HEK293 (cell line): ENCODE measurements at regions not wholly inside any gene's neighbourhood (a gene's known extent, or its start where the extent isn't known, plus 50 kb on each side); places are given as distances from the start of the nearest gene placed in this dataset.

Experiments used
- CTCF ChIA-PET: fragments of 350-600 bp; formaldehyde crosslinking; extraction: SDS; loops from one replicate; lab custom pipeline; 2021; ENCODE audit warnings: antibody characterized with exemption; lab: Yijun Ruan, JAX
- POLR2A ChIA-PET: fragments of 300-600 bp; formaldehyde crosslinking; extraction: SDS; loops from one replicate; lab custom pipeline; 2020; ENCODE audit warnings: antibody characterized with exemption, inconsistent platforms; lab: Yijun Ruan, JAX
- H3K27ac ChIP-seq: fragments of 200-500 bp; sonication (Bioruptor generic); 2 replicates; pipeline ENCODE4 v1.5.1; 2014; ENCODE audit warnings: low read depth, low read length, control low read depth, inconsistent platforms; ENCODE audit errors: extremely low read depth
- H3K36me3 ChIP-seq, 2 experiments: fragments of 200-500 bp in 1 of 2; sonication (Bioruptor generic) in 1 of 2; 1 replicate in 1 of 2; 2 replicates in 1 of 2; pipeline ENCODE4 v1.5.1; 2014 to 2017; ENCODE audit warnings: inconsistent platforms in 2 of 2, low read length in 2 of 2; ENCODE audit not compliant: control insufficient read depth in 2 of 2, insufficient read depth in 1 of 2
- H3K4me1 ChIP-seq: fragments of 200-500 bp; sonication (Bioruptor generic); 2 replicates; pipeline ENCODE4 v1.5.1; 2014; ENCODE audit warnings: mild to moderate bottlenecking, low read length, inconsistent platforms; ENCODE audit not compliant: control insufficient read depth, insufficient read depth
- H3K4me3 ChIP-seq: 2 replicates; pipeline ENCODE4 v1.5.1; 2011; ENCODE audit warnings: low read depth, mild to moderate bottlenecking, control low read depth, low read length, moderate library complexity
- H3K9me3 ChIP-seq: fragments of 200-500 bp; sonication (Bioruptor generic); 2 replicates; pipeline ENCODE4 v1.5.1; 2014; ENCODE audit warnings: low read depth, low read length, inconsistent platforms; ENCODE audit not compliant: control insufficient read depth, insufficient read depth
- HOXC10 ChIP-seq: sonication (generic); formaldehyde crosslinking; IDR thresholded peaks from 2 replicates; pipeline ENCODE4 v1.8.1; 2023; ENCODE audit warnings: mild to moderate bottlenecking, missing genetic modification reagents
- HOXD13 ChIP-seq: sonication (generic); formaldehyde crosslinking; IDR thresholded peaks from 2 replicates; pipeline ENCODE4 v1.8.0; 2022; ENCODE audit warnings: missing genetic modification reagents, borderline replicate concordance
- KLF1 ChIP-seq: fragments of 450-650 bp; formaldehyde crosslinking; IDR thresholded peaks from 2 replicates; pipeline ENCODE4 v1.5.1; 2016; ENCODE audit warnings: missing biosample characterization, missing genetic modification characterization
- KLF17 ChIP-seq: fragments of 450-650 bp; formaldehyde crosslinking; IDR thresholded peaks from 2 replicates; pipeline ENCODE4 v1.5.1; 2016; ENCODE audit warnings: missing biosample characterization, missing genetic modification characterization
- KLF7 ChIP-seq: fragments of 450-650 bp; formaldehyde crosslinking; IDR thresholded peaks from 2 replicates; pipeline ENCODE4 v1.5.1; 2016; ENCODE audit warnings: missing biosample characterization, missing genetic modification characterization, borderline replicate concordance
- OSR2 ChIP-seq: fragments of 450-650 bp; formaldehyde crosslinking; IDR thresholded peaks from 2 replicates; pipeline ENCODE4 v1.5.1; 2016; ENCODE audit warnings: missing biosample characterization, missing genetic modification characterization
- PATZ1 ChIP-seq: fragments of 450-650 bp; formaldehyde crosslinking; IDR thresholded peaks from 2 replicates; pipeline ENCODE4 v1.5.1; 2016; ENCODE audit warnings: missing biosample characterization, missing genetic modification characterization
- SP3 ChIP-seq: fragments of 450-650 bp; formaldehyde crosslinking; IDR thresholded peaks from 2 replicates; pipeline ENCODE4 v1.5.1; 2016; ENCODE audit warnings: missing biosample characterization, missing genetic modification characterization
- ZFHX2 ChIP-seq: fragments of 450-650 bp; formaldehyde crosslinking; conservative IDR thresholded peaks from 2 replicates; pipeline ENCODE4 v1.5.1; 2016; ENCODE audit warnings: missing biosample characterization, missing genetic modification characterization
- ZNF114 ChIP-seq: fragments of 450-650 bp; formaldehyde crosslinking; IDR thresholded peaks from 2 replicates; pipeline ENCODE4 v1.5.0; 2017; ENCODE audit warnings: missing biosample characterization, missing genetic modification characterization
- ZNF121 ChIP-seq: fragments of 450-650 bp; formaldehyde crosslinking; IDR thresholded peaks from 2 replicates; pipeline ENCODE4 v1.5.1; 2016; ENCODE audit warnings: missing biosample characterization, missing genetic modification characterization
- ZNF16 ChIP-seq: fragments of 450-650 bp; formaldehyde crosslinking; IDR thresholded peaks from 2 replicates; pipeline ENCODE4 v1.5.1; 2016; ENCODE audit warnings: low read depth, missing biosample characterization, missing genetic modification characterization
- ZNF37A ChIP-seq: fragments of 450-650 bp; IDR thresholded peaks from 2 replicates; pipeline ENCODE4 v1.5.1; 2018; ENCODE audit warnings: missing biosample characterization, missing genetic modification characterization
- ZNF394 ChIP-seq: fragments of 450-650 bp; formaldehyde crosslinking; IDR thresholded peaks from 2 replicates; pipeline ENCODE4 v1.5.1; 2016; ENCODE audit warnings: missing biosample characterization, missing genetic modification characterization, mild to moderate bottlenecking, moderate library complexity, borderline replicate concordance
- ZNF404 ChIP-seq: fragments of 450-650 bp; formaldehyde crosslinking; IDR thresholded peaks from 2 replicates; pipeline ENCODE4 v1.5.1; 2017; ENCODE audit warnings: missing biosample characterization, missing genetic modification characterization
- ZNF530 ChIP-seq: fragments of 450-650 bp; formaldehyde crosslinking; IDR thresholded peaks from 2 replicates; pipeline ENCODE4 v1.5.1; 2016; ENCODE audit warnings: low read depth, missing biosample characterization, missing genetic modification characterization
- ZNF548 ChIP-seq: fragments of 450-650 bp; formaldehyde crosslinking; IDR thresholded peaks from 2 replicates; pipeline ENCODE4 v1.5.1; 2016; ENCODE audit warnings: missing biosample characterization, missing genetic modification characterization
- ZNF555 ChIP-seq: fragments of 450-650 bp; formaldehyde crosslinking; conservative IDR thresholded peaks from 2 replicates; pipeline ENCODE4 v1.5.1; 2017; ENCODE audit warnings: missing biosample characterization, mild to moderate bottlenecking, missing genetic modification characterization, inconsistent platforms
- ZNF561 ChIP-seq: fragments of 450-650 bp; IDR thresholded peaks from 2 replicates; pipeline ENCODE4 v1.5.1; 2018; ENCODE audit warnings: missing biosample characterization, missing genetic modification characterization, borderline replicate concordance
- ZNF600 ChIP-seq: fragments of 450-650 bp; formaldehyde crosslinking; IDR thresholded peaks from 2 replicates; pipeline ENCODE4 v1.5.1; 2016; ENCODE audit warnings: missing biosample characterization, missing genetic modification characterization
- ZNF677 ChIP-seq: fragments of 450-650 bp; IDR thresholded peaks from 2 replicates; pipeline ENCODE4 v1.5.0; 2018; ENCODE audit warnings: missing biosample characterization, mild to moderate bottlenecking, missing genetic modification characterization, moderate library complexity
- ZNF76 ChIP-seq: fragments of 450-650 bp; formaldehyde crosslinking; IDR thresholded peaks from 2 replicates; pipeline ENCODE4; 2016; ENCODE audit warnings: low read depth, missing biosample characterization, missing genetic modification characterization, borderline replicate concordance
- ZNF776 ChIP-seq: fragments of 450-650 bp; formaldehyde crosslinking; IDR thresholded peaks from 2 replicates; pipeline ENCODE4 v1.5.0; 2017; ENCODE audit warnings: missing biosample characterization, missing genetic modification characterization, borderline replicate concordance
- ZNF837 ChIP-seq: fragments of 450-650 bp; formaldehyde crosslinking; IDR thresholded peaks from 2 replicates; pipeline ENCODE4 v1.5.1; 2016; ENCODE audit warnings: missing biosample characterization, missing genetic modification characterization
- ZSCAN23 ChIP-seq: fragments of 450-650 bp; formaldehyde crosslinking; IDR thresholded peaks from 2 replicates; pipeline ENCODE4 v1.5.1; 2016; ENCODE audit warnings: missing biosample characterization, missing genetic modification characterization
- TF ChIP-seq, protein P1 (sequence below): IDR thresholded peaks from 2 replicates; pipeline ENCODE4 v1.6.1; 2011; ENCODE audit warnings: mild to moderate bottlenecking, low read depth, low read length, borderline replicate concordance
- TF ChIP-seq, protein P2 (sequence below): fragments of 450-650 bp; formaldehyde crosslinking; IDR thresholded peaks from 2 replicates; pipeline ENCODE4 v1.5.1; 2016; ENCODE audit warnings: missing biosample characterization, missing genetic modification characterization
- TF ChIP-seq, protein P3 (sequence below): fragments of 450-650 bp; formaldehyde crosslinking; IDR thresholded peaks from 2 replicates; pipeline ENCODE4 v1.5.1; 2016; ENCODE audit warnings: missing biosample characterization, missing genetic modification characterization, low read depth
- TF ChIP-seq, protein P4 (sequence below): fragments of 450-650 bp; formaldehyde crosslinking; IDR thresholded peaks from 2 replicates; pipeline ENCODE4 v1.5.1; 2016; ENCODE audit warnings: missing biosample characterization, missing genetic modification characterization

- Histone ChIP-seq H3K27ac (no peak overlapping the region), H3K36me3 (peaks cover 3 to 80% of the 10 kb centered on the region in 2 experiments), H3K4me1 (no peaks in the 10 kb centered on the region), H3K9me3 (no peaks in the 10 kb centered on the region)
- POLR2A ChIA-PET: no interaction called here
- CTCF ChIA-PET: interaction anchor here (0.7 kb wide), 1 partner anchor 80 kb away, joined by 3 read pairs; no protein-coding TSS in a partner anchor
- TF ChIP-seq ZNF837 (tag by site-specific recombination): no peak
- TF ChIP-seq, protein P1, sequence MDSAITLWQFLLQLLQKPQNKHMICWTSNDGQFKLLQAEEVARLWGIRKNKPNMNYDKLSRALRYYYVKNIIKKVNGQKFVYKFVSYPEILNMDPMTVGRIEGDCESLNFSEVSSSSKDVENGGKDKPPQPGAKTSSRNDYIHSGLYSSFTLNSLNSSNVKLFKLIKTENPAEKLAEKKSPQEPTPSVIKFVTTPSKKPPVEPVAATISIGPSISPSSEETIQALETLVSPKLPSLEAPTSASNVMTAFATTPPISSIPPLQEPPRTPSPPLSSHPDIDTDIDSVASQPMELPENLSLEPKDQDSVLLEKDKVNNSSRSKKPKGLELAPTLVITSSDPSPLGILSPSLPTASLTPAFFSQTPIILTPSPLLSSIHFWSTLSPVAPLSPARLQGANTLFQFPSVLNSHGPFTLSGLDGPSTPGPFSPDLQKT: no peak
- TF ChIP-seq OSR2: no peak
- no peak for TF ChIP-seq ZNF394 (tag by site-specific recombination)
- TF ChIP-seq, protein P2, sequence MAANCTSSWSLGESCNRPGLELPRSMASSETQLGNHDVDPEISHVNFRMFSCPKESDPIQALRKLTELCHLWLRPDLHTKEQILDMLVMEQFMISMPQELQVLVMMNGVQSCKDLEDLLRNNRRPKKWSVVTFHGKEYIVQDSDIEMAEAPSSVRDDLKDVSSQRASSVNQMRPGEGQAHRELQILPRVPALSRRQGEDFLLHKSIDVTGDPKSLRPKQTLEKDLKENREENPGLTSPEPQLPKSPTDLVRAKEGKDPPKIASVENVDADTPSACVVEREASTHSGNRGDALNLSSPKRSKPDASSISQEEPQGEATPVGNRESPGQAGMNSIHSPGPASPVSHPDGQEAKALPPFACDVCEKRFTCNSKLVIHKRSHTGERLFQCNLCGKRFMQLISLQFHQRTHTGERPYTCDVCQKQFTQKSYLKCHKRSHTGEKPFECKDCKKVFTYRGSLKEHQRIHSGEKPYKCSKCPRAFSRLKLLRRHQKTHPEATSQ (tag by site-specific recombination): no peak
- TF ChIP-seq, protein P3, sequence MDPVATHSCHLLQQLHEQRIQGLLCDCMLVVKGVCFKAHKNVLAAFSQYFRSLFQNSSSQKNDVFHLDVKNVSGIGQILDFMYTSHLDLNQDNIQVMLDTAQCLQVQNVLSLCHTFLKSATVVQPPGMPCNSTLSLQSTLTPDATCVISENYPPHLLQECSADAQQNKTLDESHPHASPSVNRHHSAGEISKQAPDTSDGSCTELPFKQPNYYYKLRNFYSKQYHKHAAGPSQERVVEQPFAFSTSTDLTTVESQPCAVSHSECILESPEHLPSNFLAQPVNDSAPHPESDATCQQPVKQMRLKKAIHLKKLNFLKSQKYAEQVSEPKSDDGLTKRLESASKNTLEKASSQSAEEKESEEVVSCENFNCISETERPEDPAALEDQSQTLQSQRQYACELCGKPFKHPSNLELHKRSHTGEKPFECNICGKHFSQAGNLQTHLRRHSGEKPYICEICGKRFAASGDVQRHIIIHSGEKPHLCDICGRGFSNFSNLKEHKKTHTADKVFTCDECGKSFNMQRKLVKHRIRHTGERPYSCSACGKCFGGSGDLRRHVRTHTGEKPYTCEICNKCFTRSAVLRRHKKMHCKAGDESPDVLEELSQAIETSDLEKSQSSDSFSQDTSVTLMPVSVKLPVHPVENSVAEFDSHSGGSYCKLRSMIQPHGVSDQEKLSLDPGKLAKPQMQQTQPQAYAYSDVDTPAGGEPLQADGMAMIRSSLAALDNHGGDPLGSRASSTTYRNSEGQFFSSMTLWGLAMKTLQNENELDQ (tag by site-specific recombination): no peak
- no peak for TF ChIP-seq ZNF561 (tag by site-specific recombination)
- TF ChIP-seq ZNF555 (tag by site-specific recombination): no peak
- no peak for TF ChIP-seq ZSCAN23 (tag by site-specific recombination)
- no peak for TF ChIP-seq ZNF776 (tag by site-specific recombination)
- no peak for TF ChIP-seq ZNF600 (tag by site-specific recombination)
- no peak for TF ChIP-seq ZNF530 (tag by site-specific recombination)
- no peak for TF ChIP-seq ZFHX2
- TF ChIP-seq ZNF114: no peak
- TF ChIP-seq ZNF548 (tag by site-specific recombination): no peak
- TF ChIP-seq, protein P4, sequence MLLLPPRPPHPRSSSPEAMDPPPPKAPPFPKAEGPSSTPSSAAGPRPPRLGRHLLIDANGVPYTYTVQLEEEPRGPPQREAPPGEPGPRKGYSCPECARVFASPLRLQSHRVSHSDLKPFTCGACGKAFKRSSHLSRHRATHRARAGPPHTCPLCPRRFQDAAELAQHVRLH: no peak
- TF ChIP-seq HOXC10: no peak
- TF ChIP-seq ZNF16 (tag by site-specific recombination): no peak
- no peak for TF ChIP-seq ZNF404 (tag by site-specific recombination)
- TF ChIP-seq, all 188 proteins: peak for 0
- no peak overlapping the region for H3K4me3 ChIP-seq
Measured at GRCh38 chr4:20520901-20521300, 179.4 kb upstream of the PACRGL start.

DNA sequence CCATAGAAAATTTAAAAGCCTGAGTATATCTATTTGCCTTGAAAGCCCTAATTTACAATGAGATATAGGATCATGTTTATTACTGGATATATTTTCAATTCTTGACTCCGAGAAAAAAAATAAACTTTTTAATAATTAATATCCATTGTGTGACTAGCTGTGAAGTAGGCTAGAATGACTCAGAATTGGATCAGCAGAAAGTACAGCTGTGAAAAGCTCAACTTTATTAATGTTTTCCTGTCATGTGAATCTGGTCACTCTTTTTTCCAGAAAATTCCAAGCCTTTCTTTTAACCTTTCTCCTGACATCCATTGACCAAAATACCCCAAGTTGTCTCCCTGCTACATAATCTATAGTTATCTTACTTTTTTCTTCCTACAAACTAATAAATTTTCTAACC lies 171.8 kb upstream of the PACRGL start:
- no peak overlapping the region for H3K27ac ChIP-seq
- H3K9me3 ChIP-seq: no peaks in the 10 kb centered on the region
- ChIA-PET CTCF (interaction anchor here (0.7 kb wide), 1 partner anchor 153 kb away, joined by 6 read pairs; no protein-coding TSS in a partner anchor), POLR2A (no interaction called here)
- H3K4me3 ChIP-seq: no peak overlapping the region
- H3K36me3 ChIP-seq: peaks cover 0 to 82% of the 10 kb centered on the region in 2 experiments; a peak in 2 of 3 replicates
- no peaks in the 10 kb centered on the region for H3K4me1 ChIP-seq
- TF ChIP-seq ZNF121 (tag by site-specific recombination): no peak
- no peak for TF ChIP-seq KLF17
- no peak for TF ChIP-seq KLF7 (tag by site-specific recombination)
- no peak for TF ChIP-seq OSR2
- TF ChIP-seq KLF1: no peak
- no peak for TF ChIP-seq SP3 (tag by site-specific recombination)
- no peak for TF ChIP-seq PATZ1
- no peak for TF ChIP-seq HOXD13 (CRISPR knock-in tag)
- no peak for TF ChIP-seq ZNF76
- TF ChIP-seq, protein P4: no peak
- no peak for TF ChIP-seq ZNF37A (tag by site-specific recombination)
- no peak for TF ChIP-seq ZNF677 (tag by site-specific recombination)
